PFSK-1 (cell line): ENCODE measurements at regions not wholly inside any gene's neighbourhood (a gene's known extent, or its start where the extent isn't known, plus 50 kb on each side); places are given as distances from the start of the nearest gene placed in this dataset.

Source experiments
- FOXP2 ChIP-seq: optimal IDR thresholded peaks from 2 replicates; pipeline ENCODE3; 2011; ENCODE audit warnings: borderline replicate concordance, control low read depth, inconsistent platforms; ENCODE audit not compliant: insufficient read depth; ENCODE audit errors: extremely low read length, extremely low read depth
- POLR2AphosphoS5 ChIP-seq: IDR thresholded peaks from 2 replicates; pipeline ENCODE4 v1.6.1; 2012; ENCODE audit warnings: low read depth, mild to moderate bottlenecking, control low read depth, low read length, moderate library complexity
- SIN3A ChIP-seq: IDR thresholded peaks from 2 replicates; pipeline ENCODE4 v1.6.1; 2012; ENCODE audit warnings: mild to moderate bottlenecking, low read length, moderate library complexity, borderline replicate concordance; ENCODE audit not compliant: insufficient read depth
- TAF1 ChIP-seq: IDR thresholded peaks from 2 replicates; pipeline ENCODE4 v1.6.1; 2012; ENCODE audit warnings: low read length, control low read depth, borderline replicate concordance; ENCODE audit not compliant: insufficient read depth
- TF ChIP-seq, protein P1 (sequence below), 2 experiments: IDR thresholded peaks; 2 replicates each; pipeline versions ENCODE4 v1.6.1 to v1.8.0; 2011 to 2012; ENCODE audit warnings: low read depth in 2 of 2, low read length in 2 of 2, control low read depth in 1 of 2, inconsistent platforms in 1 of 2, mild to moderate bottlenecking in 1 of 2, moderate library complexity in 1 of 2; ENCODE audit not compliant: insufficient read depth in 1 of 2

DNA sequence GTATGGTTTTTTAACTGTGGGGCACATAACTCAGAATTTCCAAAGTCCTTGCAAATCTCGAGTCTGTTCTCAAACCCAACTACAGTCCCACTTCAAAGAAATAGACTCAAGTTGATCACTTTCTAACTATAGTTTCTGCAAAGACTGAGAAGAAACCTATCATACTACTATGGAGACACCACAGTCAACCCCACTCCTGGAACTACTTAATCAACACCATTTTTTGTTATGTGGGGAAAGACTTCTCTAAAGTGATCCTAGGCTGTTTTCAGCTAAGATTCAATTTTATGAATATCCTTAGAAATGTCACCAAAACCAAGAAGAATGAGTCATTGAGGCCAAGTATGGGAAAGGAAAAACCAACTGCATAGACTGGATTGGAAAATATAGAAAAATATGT is 198.8 kb downstream of the WDR11 start:
- TF ChIP-seq SIN3A (no peak), POLR2AphosphoS5 (no peak), FOXP2 (no peak), TAF1 (no peak)
- TF ChIP-seq, protein P1, sequence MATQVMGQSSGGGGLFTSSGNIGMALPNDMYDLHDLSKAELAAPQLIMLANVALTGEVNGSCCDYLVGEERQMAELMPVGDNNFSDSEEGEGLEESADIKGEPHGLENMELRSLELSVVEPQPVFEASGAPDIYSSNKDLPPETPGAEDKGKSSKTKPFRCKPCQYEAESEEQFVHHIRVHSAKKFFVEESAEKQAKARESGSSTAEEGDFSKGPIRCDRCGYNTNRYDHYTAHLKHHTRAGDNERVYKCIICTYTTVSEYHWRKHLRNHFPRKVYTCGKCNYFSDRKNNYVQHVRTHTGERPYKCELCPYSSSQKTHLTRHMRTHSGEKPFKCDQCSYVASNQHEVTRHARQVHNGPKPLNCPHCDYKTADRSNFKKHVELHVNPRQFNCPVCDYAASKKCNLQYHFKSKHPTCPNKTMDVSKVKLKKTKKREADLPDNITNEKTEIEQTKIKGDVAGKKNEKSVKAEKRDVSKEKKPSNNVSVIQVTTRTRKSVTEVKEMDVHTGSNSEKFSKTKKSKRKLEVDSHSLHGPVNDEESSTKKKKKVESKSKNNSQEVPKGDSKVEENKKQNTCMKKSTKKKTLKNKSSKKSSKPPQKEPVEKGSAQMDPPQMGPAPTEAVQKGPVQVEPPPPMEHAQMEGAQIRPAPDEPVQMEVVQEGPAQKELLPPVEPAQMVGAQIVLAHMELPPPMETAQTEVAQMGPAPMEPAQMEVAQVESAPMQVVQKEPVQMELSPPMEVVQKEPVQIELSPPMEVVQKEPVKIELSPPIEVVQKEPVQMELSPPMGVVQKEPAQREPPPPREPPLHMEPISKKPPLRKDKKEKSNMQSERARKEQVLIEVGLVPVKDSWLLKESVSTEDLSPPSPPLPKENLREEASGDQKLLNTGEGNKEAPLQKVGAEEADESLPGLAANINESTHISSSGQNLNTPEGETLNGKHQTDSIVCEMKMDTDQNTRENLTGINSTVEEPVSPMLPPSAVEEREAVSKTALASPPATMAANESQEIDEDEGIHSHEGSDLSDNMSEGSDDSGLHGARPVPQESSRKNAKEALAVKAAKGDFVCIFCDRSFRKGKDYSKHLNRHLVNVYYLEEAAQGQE (IDR thresholded peaks at IDR 0.05; ENCODE audit: insufficient read depth in 1 of 2, low read depth in 2 of 2, low read length in 2 of 2) = no peak

DNA sequence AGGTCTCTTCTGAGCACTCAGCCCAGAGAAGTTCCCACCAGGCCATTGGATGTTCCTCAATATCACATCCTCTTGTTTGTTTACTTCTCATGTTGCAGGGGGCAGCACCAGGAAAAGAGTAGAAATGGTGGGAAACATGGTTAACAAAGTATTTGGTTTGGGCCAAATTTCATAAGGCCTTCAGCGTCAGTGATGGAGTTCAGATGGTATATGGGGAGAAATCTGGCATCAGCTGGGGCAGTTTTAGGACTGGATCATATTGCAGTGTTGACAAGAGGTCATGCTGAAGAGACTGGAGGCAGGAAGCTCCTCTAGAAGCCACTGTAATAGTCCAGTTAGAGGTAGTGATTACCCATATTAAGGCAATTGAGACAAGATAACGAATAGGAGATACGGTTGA is 200.0 kb downstream of the WDR11 start:
- TF ChIP-seq, protein P1 (IDR thresholded peaks at IDR 0.05; ENCODE audit: insufficient read depth in 1 of 2, low read depth in 2 of 2, low read length in 2 of 2) = no peak
- no peak for TF ChIP-seq TAF1
- no peak for TF ChIP-seq FOXP2
- no peak for TF ChIP-seq POLR2AphosphoS5
- no peak for TF ChIP-seq SIN3A

DNA sequence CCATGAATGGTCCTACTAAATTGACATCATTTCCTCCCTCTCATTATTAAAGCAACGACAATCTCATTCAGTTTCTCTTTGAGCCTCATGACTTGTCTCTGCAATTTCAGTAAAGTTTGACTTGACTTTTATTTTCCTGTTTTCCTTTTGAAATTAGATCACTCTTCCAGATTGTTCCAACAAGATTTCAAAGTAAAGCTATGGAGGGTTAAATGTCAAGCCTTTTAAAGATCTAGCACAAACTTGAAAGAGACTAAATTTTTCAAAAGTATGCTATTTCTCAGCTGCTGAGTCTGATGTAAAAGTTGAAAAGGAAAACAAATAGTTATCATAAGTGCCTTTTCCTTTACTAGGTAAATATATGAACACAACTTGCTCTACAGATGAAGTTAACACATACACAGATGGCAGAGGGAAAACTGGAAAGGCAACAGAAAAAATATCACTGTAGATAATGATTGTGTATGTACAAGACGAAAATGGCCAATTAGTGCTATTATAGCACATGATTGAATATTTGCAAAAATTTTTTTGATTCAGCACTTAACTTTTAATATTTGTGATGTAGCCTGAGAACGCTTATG is 200.6 kb downstream of the WDR11 start:
- no peak for TF ChIP-seq POLR2AphosphoS5
- TF ChIP-seq TAF1 = no peak
- TF ChIP-seq, protein P1 (IDR thresholded peaks at IDR 0.05; ENCODE audit: insufficient read depth in 1 of 2, low read depth in 2 of 2, low read length in 2 of 2) = no peak
- TF ChIP-seq FOXP2 = no peak

DNA sequence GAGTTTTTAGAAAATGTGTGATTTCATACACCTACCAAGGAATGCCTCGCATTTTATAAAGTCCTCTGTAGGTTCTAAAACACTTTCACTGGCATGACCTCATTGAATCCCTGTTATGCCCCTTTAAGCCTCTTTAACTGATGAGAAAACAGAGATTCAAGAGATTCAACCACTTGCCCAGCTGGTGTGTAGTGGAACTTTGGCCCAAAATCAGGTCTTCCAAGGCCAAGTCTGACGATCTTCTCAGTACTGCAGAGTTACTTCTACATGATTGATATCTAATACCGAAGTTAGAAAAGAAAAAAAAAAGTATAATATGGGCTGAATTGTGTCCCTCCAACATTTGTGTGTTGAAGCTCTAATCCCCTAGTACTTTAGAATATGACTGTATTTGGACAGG is 202.0 kb downstream of the WDR11 start:
- TF ChIP-seq, protein P1 (IDR thresholded peaks at IDR 0.05; ENCODE audit: insufficient read depth in 1 of 2, low read depth in 2 of 2, low read length in 2 of 2) = no peak
- TF ChIP-seq SIN3A (no peak), FOXP2 (no peak), POLR2AphosphoS5 (no peak), TAF1 (no peak)

DNA sequence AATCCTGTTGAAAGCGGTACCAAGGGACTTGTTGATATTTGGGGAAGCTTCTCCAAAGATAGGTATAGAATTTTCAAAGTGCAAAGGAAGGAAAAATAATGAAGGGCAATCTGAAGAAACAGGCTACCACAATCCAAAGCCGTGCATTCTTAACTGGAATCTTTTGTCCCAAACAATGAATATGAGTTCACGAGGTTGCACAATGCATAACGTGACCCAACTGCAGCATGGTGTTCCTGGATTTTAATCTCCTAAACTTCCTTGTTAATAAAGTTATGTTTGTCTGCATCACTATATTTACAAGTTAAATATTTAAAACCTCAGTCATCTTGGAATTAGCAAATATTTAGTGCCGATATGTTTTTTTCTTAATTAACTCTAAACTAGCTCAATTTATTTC is 203.7 kb downstream of the WDR11 start:
- TF ChIP-seq, protein P1 (IDR thresholded peaks at IDR 0.05; ENCODE audit: insufficient read depth in 1 of 2, low read depth in 2 of 2, low read length in 2 of 2) = no peak
- TF ChIP-seq TAF1 (no peak), FOXP2 (no peak), SIN3A (no peak), POLR2AphosphoS5 (no peak)
